BLaER1 treated with 17β-estradiol and CSF1 and Interleukin-3, amounts not matched to agents 10 nM and 100 nM (cell line): ENCODE measurements at regions not wholly inside any gene's neighbourhood (a gene's known extent, or its start where the extent isn't known, plus 50 kb on each side); places are given as distances from the start of the nearest gene placed in this dataset.

Experiments used
- H3K27ac ChIP-seq, 11 experiments: shearing (Covaris generic); formaldehyde crosslinking; 2 replicates each; pipeline ENCODE4 v1.8.1; 2022
- H3K27me3 ChIP-seq, 11 experiments: shearing (Covaris generic); formaldehyde crosslinking; 2 replicates each; pipeline ENCODE4 v1.8.1; 2022
- H3K36me3 ChIP-seq, 11 experiments: shearing (Covaris generic); formaldehyde crosslinking; 2 replicates each; pipeline ENCODE4 v1.8.1; 2022
- H3K4me1 ChIP-seq, 10 experiments: shearing (Covaris generic); formaldehyde crosslinking; 2 replicates each; pipeline ENCODE4 v1.8.1; 2022
- H3K4me2 ChIP-seq, 11 experiments: shearing (Covaris generic); formaldehyde crosslinking; 2 replicates each; pipeline ENCODE4 v1.8.1; 2022
- H3K4me3 ChIP-seq, 10 experiments: shearing (Covaris generic); formaldehyde crosslinking; 2 replicates each; pipeline ENCODE4 v1.8.1; 2022
- H3K9ac ChIP-seq, 11 experiments: shearing (Covaris generic); formaldehyde crosslinking; 2 replicates each; pipeline ENCODE4 v1.8.1; 2022
- H3K9me3 ChIP-seq, 11 experiments: shearing (Covaris generic); formaldehyde crosslinking; replicated peaks in 1 of 11; 2 replicates each; pipeline ENCODE4 v1.8.1; 2022
- H4K20me1 ChIP-seq, 11 experiments: shearing (Covaris generic); formaldehyde crosslinking; 2 replicates each; pipeline ENCODE4 v1.8.1; 2022
- Cebpa-rat ChIP-seq, 11 experiments: shearing (Covaris generic); IDR thresholded peaks; 2 replicates each; pipeline ENCODE4 v1.8.1; 2022

GRCh38 chr2:226408141-226408540, 391.5 kb downstream of the IRS1 start:
- Histone ChIP-seq H3K9me3 (no peaks in the 10 kb centered on the region), H3K4me1 (no peaks in the 10 kb centered on the region), H4K20me1 (no peaks in the 10 kb centered on the region), H3K4me3 (no peak overlapping the region), H3K4me2 (no peak overlapping the region), H3K36me3 (no peaks in the 10 kb centered on the region), H3K27ac (no peak overlapping the region), H3K27me3 (no peaks in the 10 kb centered on the region), H3K9ac (no peak overlapping the region)
- TF ChIP-seq Cebpa-rat (IDR thresholded peaks at IDR 0.05) = no peak

DNA sequence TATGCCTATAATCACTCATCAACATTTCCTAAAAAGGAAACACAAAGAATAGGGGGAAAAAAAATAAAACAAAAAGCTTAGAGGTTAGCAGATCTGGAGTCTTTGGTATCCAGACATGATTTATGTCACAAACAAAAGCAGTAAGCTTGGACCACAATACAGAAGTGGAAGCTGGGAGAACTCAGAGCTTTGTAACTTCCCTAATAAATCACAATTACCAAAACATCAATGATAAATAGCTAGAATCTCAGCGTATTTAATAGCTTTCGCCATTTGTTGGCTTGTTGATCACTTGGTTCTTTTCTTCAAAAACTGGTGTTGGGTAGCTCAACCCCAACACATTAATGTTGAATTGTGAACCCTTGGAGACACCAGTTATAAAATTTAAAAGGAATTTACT, 392.5 kb downstream of the IRS1 start:
- Histone ChIP-seq H3K4me2 (no peak overlapping the region), H3K9me3 (no peaks in the 10 kb centered on the region), H3K9ac (no peak overlapping the region), H3K27me3 (no peaks in the 10 kb centered on the region), H3K36me3 (no peaks in the 10 kb centered on the region), H3K4me1 (no peaks in the 10 kb centered on the region), H3K4me3 (no peak overlapping the region), H3K27ac (no peak overlapping the region), H4K20me1 (no peaks in the 10 kb centered on the region)
- TF ChIP-seq Cebpa-rat (IDR thresholded peaks at IDR 0.05) = no peak

DNA sequence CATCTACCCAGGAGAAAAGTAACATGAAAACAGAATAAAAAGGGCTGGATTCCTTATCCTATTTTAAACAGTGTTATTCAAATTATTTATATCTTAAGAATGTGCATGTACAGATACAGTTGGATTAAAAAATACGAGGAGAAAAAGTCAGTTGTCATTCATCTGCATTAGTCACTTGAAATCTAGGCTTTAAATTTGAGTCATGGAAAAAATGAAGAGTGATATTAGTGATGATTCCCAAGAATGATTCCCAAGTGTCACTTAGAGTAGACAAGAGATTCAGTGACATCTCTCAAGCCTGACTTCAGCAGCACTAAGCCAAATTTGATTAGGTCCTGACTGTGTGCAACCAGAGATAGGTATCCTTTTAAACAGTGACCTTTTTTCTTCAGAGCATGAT, 394.2 kb downstream of the IRS1 start:
- Histone ChIP-seq H3K27me3 (no peaks in the 10 kb centered on the region), H3K4me3 (no peak overlapping the region), H4K20me1 (no peaks in the 10 kb centered on the region), H3K36me3 (no peaks in the 10 kb centered on the region), H3K9ac (no peak overlapping the region), H3K4me1 (no peaks in the 10 kb centered on the region), H3K4me2 (no peak overlapping the region), H3K27ac (no peak overlapping the region), H3K9me3 (no peaks in the 10 kb centered on the region)
- TF ChIP-seq Cebpa-rat (IDR thresholded peaks at IDR 0.05) = no peak

DNA sequence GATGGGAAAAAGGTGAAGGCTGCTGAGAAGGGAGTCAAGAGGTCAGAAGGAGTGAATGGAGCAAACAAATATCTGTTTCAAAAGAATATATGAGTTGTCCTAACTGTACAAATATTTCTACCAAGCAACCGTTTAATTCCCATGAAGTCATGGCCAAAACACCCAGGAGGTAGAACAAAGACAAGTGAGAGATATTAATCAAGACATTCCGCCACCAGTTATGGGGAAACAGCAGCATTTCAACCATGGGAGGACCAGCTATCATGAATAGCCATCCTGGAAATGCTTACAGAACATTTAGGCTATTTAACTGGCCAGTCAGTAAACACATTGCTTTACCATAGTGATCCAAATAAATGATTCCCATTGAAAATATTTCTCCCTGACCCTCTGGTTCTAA, 396.3 kb downstream of the IRS1 start:
- no peaks in the 10 kb centered on the region for H3K36me3 ChIP-seq
- H3K9ac ChIP-seq = no peak overlapping the region
- no peaks in the 10 kb centered on the region for H3K4me1 ChIP-seq
- no peaks in the 10 kb centered on the region for H4K20me1 ChIP-seq
- TF ChIP-seq Cebpa-rat (IDR thresholded peaks at IDR 0.05) = no peak
- H3K27ac ChIP-seq = no peak overlapping the region
- no peak overlapping the region for H3K4me3 ChIP-seq
- no peak overlapping the region for H3K4me2 ChIP-seq
- H3K9me3 ChIP-seq = 0 out of 22 replicates have a peak, but pooled peaks cover 0 to 4% (median 0%) of the 10 kb centered on the region in 11 experiments
- H3K27me3 ChIP-seq = no peaks in the 10 kb centered on the region

DNA sequence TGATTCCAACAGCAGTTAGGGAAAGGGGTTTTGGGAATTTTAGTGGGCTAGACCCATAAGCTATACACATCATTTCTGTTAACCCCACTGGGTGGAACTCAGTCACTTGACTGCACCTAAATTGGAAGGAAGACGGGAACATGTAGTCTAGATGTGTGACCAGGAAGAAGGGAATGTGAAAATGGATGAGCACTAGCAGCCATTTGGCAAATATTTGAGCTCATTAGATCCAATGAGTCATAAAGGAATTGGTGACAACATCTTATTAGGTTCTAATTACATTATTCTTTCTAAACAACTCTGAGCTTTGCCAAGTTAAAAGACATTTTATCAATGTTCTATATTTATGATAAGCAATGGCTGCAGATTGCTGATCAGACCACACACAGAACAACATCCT, 400.6 kb downstream of the IRS1 start:
- no peak overlapping the region for H3K27ac ChIP-seq
- no peak for TF ChIP-seq Cebpa-rat (IDR thresholded peaks at IDR 0.05)
- no peak overlapping the region for H3K4me2 ChIP-seq
- H3K4me3 ChIP-seq = no peak overlapping the region
- H3K36me3 ChIP-seq = no peaks in the 10 kb centered on the region
- no peaks in the 10 kb centered on the region for H3K4me1 ChIP-seq
- no peaks in the 10 kb centered on the region for H4K20me1 ChIP-seq
- H3K9ac ChIP-seq = no peak overlapping the region
- H3K9me3 ChIP-seq = 0 out of 22 replicates have a peak, but pooled peaks cover 0 to 4% (median 0%) of the 10 kb centered on the region in 11 experiments
- no peaks in the 10 kb centered on the region for H3K27me3 ChIP-seq

GRCh38 chr2:226398580-226398979, 401.0 kb downstream of the IRS1 start:
- Histone ChIP-seq H4K20me1 (no peaks in the 10 kb centered on the region), H3K4me1 (no peaks in the 10 kb centered on the region), H3K9ac (no peak overlapping the region), H3K27me3 (no peaks in the 10 kb centered on the region), H3K4me2 (no peak overlapping the region), H3K9me3 (0 out of 22 replicates have a peak, but pooled peaks cover 0 to 4% (median 0%) of the 10 kb centered on the region in 11 experiments), H3K27ac (no peak overlapping the region), H3K4me3 (no peak overlapping the region), H3K36me3 (no peaks in the 10 kb centered on the region)
- no peak for TF ChIP-seq Cebpa-rat (IDR thresholded peaks at IDR 0.05)

DNA sequence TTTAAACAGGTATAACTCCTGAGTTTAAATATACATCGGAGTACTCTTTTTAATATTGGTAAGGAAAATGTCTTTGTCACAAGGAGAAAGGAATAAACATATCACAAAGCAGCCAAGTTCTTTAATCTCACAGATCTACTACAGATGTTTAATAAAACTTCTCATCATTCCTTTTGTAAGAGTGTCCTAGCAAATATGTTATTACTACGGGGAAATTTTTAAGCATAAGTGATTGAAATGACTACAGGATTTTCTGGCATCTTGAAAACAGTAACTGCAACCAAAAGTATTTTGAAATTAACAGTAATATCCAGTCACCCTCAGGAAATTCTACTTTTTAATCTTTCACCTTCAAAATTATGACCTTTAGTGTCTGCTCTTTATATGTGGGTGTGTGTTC, 403.1 kb downstream of the IRS1 start:
- Histone ChIP-seq H3K9me3 (peaks cover 0 to 7% (median 0%) of the 10 kb centered on the region in 11 experiments; a peak in 4 of 22 replicates), H3K4me3 (no peak overlapping the region), H3K36me3 (no peaks in the 10 kb centered on the region), H3K4me1 (no peaks in the 10 kb centered on the region), H3K9ac (no peak overlapping the region), H3K27ac (no peak overlapping the region), H3K27me3 (no peaks in the 10 kb centered on the region), H4K20me1 (no peaks in the 10 kb centered on the region), H3K4me2 (no peak overlapping the region)
- no peak for TF ChIP-seq Cebpa-rat (IDR thresholded peaks at IDR 0.05)

GRCh38 chr2:226387499-226387942, 412.1 kb downstream of the IRS1 start:
- Histone ChIP-seq H3K4me2 (no peak overlapping the region), H3K36me3 (no peaks in the 10 kb centered on the region), H3K27me3 (no peaks in the 10 kb centered on the region), H3K4me3 (no peak overlapping the region), H3K27ac (no peak overlapping the region), H3K4me1 (no peaks in the 10 kb centered on the region), H3K9me3 (peaks cover 0 to 7% (median 0%) of the 10 kb centered on the region in 11 experiments; a peak in 4 of 22 replicates), H4K20me1 (no peaks in the 10 kb centered on the region), H3K9ac (no peak overlapping the region)
- TF ChIP-seq Cebpa-rat (IDR thresholded peaks at IDR 0.05) = no peak

DNA sequence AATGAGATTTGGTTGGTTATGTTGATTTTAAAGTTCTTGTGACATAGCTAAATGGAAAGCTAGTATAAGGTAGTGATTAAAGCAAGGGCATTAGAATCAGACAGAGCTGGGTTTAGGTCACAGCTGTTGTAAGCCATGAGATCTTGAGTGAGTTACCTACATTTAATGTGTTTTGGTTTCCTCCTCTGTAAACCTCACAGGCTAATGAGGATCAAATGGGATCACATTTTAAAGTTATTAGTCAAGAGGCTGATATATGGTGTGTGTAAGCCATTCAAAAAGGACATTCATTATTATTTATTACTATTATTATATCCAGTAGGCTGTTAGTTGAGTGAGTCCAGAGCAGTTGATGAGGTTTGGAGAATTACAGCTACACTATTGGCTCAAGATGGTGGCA, 416.2 kb downstream of the IRS1 start:
- Histone ChIP-seq H3K36me3 (no peaks in the 10 kb centered on the region), H3K4me2 (no peak overlapping the region), H4K20me1 (no peaks in the 10 kb centered on the region), H3K27ac (no peak overlapping the region), H3K9ac (no peak overlapping the region), H3K9me3 (no peaks in the 10 kb centered on the region), H3K4me1 (no peaks in the 10 kb centered on the region), H3K4me3 (no peak overlapping the region), H3K27me3 (no peaks in the 10 kb centered on the region)
- TF ChIP-seq Cebpa-rat (IDR thresholded peaks at IDR 0.05) = no peak

DNA sequence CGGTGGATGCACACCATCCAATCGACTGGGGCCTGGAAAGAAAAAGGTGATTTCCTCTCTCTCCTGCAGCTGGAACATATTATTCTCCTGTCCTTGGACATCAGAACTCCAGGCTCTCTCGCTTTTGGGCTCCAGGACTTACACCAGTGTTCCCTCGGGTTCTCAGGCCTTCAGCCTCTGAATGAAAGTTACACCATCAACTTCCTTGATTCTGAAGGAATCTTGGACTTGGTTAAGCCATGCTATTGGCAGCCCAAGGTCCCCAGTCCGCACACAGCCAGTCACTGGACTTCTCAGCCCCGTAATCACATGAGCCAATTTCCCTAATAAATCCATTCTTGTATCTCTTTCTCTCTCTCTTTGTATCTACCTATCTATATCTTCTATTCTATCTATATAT, 418.9 kb downstream of the IRS1 start:
- H3K4me1 ChIP-seq = no peaks in the 10 kb centered on the region
- H3K4me2 ChIP-seq = no peak overlapping the region
- no peaks in the 10 kb centered on the region for H3K27me3 ChIP-seq
- H3K4me3 ChIP-seq = no peak overlapping the region
- H3K36me3 ChIP-seq = no peaks in the 10 kb centered on the region
- no peaks in the 10 kb centered on the region for H3K9me3 ChIP-seq
- no peak for TF ChIP-seq Cebpa-rat (IDR thresholded peaks at IDR 0.05)
- H3K27ac ChIP-seq = no peak overlapping the region
- no peak overlapping the region for H3K9ac ChIP-seq
- no peaks in the 10 kb centered on the region for H4K20me1 ChIP-seq
